Bone marrow (tissue), 2 donors: ENCODE measurements at regions not wholly inside any gene's neighbourhood (a gene's known extent, or its start where the extent isn't known, plus 50 kb on each side); places are given as distances from the start of the nearest gene placed in this dataset.
"Not testable (repeated sequence)": the region's sequence is repeated elsewhere in the genome, so short reads cannot be mapped to it uniquely, and the experiment has no call there.

Experiments used
- DNase-seq, 2 donors: peaks; one replicate each; lab custom pipeline; 2025; lab: John Stamatoyannopoulos, UW

DNA sequence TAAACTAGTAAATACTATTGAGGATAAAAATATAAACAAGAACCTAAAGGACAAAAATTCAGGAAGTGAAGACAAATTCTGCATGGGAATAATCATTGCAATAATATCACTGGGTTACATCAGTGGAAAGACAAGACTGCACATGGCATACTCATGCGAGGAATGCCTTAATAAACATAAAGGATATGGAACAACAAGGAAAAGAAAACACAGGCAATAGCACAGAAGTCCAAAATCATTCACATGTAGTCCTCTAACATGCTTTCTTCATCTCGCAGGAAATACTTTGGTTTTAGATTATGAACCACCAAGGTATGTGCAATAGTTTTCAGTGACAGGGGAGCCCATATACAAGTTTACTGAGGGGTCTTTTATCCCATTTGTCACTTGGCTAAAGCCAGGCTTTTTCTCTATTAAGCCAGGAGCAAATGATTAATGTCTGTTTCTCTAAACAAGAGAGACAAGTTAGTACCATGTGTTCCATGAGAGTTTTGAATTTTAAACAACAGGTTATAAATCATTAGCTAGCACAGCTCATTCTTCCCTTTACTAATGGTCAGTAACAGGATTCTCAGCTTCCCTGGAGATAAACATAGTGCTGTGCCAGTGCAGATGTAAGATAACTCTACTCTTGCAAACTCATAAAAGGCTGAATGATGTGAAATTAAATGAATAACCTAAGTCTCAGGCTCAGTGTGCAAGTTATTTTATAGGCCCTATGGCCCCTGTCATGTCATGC is 353.6 kb upstream of the FSIP2 start:
- no peak for DNase-seq

DNA sequence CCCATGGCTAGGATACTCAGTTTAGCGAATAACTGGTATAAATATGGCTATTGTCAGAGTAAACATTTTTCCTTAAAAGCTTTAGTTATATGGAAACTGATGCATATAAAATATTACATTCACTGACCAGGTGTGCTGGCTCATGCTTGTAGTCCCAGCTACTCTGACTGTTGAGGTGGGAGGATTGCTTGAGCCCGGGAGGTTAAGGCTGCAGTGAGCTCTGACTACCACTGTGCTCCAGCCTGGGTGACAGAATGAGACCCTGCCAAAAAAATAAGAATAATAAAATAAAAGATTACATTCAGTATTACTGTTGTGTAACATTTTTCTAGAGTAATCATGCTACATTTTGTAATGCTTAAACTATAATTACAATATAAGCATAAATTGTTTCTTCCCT is 350.4 kb upstream of the FSIP2 start:
- DNase-seq, result no peak

DNA sequence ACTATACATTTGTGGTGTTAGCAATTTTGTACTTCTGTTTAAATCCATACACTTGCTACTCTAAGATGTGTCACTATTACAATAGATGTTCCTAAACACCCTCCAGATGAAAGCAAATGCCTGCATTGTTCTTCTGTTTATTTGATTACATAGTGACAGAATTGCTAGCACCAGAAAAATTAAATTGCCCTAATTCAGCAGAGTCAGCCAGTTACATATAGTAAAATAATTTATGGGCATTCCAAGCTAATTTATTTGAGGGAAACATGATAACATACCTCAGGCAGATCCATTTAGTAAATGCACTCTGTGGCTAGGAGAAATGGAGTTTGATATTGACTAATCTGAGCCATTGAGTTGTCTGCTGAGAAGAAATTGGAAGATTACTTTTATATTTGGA is 347.1 kb upstream of the FSIP2 start:
- no peak for DNase-seq

DNA sequence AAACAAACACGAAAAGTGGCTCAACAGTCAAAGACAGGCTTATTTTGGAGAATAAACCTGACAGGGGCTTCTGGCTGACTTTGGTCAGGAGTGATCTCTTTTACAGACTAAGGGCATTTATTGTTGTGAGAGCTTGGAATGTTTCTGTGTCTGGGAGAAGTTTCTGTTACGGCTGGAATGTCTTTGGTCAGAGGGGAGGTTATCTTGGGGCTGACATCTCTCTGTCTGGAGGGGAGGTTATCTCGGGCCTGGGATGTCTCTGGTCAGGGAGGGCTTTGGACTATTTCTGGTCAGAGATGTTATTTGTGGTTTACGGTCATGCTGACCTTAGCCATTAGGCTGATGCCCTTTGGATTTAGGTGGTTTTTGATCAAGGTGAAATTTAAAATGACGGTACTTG is 345.5 kb upstream of the FSIP2 start:
- no peak for DNase-seq

DNA sequence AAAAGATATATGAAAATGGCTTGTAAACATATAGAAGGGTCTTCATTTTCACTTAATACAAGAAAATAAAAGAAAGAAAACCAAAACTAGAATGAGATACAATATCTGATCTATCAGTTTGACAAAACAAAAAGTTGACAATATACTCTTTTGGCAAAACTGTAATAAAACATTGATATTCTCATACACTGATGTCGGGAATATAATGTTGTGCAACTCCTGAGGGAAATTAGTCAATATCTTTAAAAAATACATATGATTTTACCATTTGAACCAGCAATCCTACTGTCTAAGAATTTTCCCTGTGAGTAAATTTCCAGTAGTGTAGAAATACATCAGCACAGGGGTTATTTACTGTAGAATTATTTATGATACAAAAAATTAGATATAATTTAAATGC is 336.1 kb upstream of the FSIP2 start:
- no peak for DNase-seq

DNA sequence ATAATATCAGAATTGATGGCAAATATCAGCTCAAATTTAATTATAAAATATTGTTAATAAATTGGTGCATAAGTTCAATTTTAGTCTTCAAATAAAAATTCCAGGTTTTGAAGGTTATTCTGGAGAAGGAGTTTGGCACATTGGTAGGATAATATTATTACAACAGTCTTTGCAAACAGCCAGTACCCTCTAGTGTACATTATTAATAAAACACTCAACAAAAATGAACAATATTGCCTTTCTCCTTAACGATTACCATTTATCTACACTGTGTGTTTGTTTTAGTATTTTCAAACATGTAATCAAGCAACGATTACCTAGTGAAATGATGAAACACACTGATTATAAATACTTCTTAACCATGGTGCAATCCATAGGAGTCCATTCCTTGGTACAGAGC is 334.0 kb upstream of the FSIP2 start:
- no peak for DNase-seq

DNA sequence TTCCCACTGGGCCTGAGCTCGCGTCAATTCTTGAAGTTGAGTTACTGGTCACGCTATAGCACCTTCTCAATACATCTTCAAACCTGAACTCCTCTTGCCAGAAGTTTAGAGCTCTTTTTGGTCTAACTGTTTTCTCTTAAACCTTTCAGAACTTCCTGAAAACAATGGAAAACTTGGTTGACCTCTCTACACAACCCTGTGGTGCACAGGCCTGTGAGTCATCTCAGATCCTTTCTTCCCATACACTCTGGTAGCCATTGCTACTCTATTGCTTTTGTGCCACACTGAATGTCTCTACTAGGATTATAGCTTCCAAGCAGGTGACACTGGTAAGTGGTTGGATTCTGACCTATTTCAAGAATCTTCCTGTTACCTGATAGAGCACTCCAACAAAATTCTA is 321.5 kb upstream of the FSIP2 start:
- DNase-seq, result no peak

DNA sequence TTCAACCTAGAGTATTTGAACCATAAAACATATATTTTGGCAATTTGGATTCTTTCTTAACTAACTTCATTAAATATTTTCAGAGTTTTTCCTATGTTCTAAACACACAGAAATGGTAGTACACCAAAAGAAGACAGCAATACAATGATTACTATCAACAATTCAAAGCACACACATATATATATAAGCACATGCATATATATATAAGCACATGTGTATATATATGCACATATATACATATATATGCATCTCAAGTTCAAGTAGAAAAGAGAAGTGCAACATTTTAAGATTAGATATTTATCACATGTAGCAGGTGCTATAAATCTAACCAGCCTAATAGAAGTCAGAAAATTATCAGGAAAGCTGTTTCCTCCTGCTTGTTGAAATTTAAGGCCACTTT is 320.9 kb upstream of the FSIP2 start:
- no peak for DNase-seq

DNA sequence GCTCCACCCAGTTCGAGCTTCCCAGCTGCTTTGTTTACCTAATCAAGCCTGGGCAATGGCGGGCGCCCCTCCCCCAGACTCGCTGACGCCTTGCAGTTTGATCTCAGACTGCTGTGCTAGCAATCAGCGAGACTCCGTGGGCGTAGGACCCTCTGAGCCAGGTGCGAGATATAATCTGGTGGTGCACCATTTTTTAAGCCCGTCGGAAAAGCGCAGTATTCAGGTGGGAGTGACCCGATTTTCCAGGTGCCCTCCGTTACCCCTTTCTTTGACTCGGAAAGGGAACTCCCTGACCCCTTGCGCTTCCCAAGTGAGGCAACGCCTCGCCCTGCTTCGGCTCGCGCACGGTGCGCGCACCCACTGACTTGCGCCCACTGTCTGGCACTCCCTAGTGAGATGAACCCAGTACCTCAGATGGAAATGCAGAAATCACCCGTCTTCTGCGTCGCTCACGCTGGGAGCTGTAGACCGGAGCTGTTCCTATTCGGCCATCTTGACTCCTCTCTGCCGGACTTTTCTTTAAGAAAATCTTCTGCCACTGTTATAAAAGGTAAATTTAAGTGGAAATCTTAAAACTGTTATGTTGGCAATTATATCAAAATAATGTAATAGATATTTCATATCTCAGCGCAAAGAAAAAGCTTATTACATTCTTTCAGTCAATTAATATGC is 313.5 kb upstream of the FSIP2 start:
- DNase-seq, result not testable (repeated sequence)

DNA sequence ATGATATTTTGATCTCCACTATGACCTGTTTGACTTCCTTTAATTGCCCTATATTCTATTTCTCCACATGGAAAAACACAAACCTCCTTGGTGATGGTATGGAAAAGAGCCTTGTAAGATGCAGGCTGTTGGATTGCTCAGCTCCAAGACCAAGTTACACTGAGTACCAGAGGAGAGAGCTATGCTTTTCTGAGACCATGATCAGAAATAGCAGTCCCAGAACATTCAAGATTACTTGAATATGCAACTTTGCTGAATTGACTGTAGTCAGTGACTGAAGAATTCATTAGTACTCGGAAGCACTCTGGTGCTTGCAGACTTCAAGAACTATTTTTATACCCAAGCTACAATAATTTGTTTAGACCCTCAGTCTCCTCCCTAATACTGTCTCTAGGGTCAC is 310.6 kb upstream of the FSIP2 start:
- DNase-seq, result no peak

DNA sequence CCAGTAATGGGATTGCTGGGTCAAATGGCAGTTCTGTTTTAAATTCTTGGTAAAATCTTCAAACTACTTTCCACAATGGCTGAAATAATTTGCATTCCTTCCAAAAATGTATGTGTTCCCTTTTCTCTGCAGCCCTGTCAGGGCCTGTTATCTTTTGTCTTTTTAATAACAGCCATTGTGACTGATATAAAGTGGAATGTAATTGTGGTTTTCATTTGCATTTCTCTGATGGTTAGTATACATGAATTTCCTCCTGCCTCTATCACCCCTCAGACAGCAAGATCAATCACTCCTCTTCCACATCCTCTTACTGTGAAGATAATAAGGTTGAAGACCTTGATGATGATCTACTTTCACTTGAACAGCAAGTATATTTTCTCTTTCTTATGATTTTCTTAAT is 304.8 kb upstream of the FSIP2 start:
- no peak for DNase-seq

DNA sequence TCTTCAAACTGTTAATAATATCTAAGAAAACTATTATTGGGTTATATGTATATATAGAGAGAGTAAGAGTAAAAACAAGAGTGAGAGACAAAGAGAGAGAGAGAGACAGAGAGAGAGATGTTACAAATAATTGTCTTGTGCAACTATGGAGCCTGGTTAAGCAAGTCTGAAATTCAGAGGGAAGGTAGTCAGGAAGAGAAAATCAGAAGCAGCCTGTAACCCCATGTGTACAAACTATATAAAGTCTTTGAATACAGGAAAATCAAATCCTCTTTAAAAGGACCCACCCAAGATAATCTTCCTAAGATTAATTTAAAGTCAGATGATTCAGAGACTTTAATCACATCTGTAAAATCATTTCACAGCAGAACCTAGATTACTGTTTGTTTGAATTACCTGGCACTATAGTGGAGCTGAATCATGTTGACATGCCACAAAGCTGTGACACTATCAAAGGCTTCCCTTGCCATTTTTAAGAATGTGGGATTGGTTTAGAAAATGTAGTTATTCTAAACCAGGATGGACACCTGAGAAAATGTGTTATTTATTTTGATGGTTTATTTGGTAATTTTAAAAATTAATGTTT is 301.7 kb upstream of the FSIP2 start:
- DNase-seq, result no peak

DNA sequence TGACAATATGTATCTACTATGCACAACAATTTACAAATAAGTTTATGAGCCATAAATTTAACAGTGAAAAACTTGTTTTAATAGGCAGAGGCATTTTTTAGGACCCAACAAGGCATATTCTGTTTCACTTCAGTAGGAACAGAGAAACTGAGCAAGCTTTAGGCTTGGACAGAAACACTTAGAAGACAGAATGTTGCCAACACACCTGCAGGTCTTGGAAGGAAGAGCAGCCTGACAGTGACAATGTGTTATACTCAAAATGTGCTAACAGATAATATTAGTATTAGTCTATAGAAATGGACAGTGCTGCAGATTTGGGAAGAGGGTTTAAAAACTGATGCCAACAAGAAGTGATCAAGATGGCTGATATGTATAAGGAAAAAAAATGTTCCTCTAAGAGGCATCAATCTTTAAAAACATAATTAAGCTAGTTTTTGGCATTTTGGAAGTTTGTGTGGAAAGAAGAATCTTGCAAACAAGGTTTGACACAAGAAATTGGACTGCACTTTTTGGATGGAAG is 297.1 kb upstream of the FSIP2 start:
- no peak for DNase-seq

DNA sequence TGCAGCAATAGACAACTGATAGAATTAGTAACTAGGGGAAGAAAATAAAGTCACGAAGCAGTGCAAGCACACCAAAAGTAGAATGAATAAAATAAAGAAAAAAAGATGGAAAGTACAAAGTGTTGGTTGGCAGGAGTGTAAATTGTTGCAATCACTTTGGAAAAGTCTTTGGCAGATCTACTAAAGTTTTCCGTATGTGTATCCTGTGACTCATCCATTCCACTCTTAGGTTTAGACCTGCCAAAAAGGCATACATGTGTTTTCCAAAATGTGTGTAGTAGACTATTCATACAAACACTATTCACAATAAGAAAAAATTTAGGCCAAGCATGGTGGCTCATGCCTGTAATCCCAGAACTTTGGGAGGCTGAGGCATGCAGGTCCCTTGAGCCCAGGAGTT is 282.1 kb upstream of the FSIP2 start:
- DNase-seq, result no peak

DNA sequence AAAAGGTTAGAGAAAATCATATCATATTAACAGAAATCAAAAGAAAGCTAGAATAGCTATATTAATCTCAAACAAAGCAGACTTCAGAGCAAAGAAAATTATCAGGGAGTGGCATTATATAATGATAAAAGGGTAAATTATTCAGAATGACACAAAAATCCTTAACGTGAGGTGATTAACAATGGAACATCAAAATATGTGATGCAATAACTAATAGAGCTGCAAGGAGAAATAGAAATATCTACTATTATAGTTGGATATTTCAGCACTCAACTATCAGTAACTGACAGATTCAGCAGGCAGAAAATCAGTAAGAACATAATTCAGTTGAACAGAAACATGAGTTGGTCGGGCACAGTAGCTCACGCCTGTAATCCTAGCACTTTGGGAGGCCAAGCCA is 275.1 kb upstream of the FSIP2 start:
- no peak for DNase-seq

DNA sequence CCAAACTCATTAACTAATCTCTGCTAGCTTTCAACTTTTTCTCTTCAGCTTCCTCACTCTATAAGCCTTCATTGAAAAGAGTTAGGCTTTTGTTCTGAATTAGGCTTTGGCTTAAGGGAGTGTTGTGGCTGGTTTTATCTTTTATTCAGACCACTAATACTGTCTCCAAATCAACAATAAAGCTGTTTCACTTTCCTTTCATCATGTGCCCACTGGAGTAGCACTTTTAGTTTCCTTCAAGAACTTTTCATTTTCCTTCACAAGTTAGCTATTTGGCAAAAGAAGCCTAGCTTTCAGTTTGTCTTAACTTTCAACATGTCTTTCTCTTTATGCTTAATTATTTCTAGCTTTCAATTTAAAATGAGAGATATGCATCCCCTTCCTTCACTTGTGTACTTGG is 271.7 kb upstream of the FSIP2 start:
- no peak for DNase-seq

DNA sequence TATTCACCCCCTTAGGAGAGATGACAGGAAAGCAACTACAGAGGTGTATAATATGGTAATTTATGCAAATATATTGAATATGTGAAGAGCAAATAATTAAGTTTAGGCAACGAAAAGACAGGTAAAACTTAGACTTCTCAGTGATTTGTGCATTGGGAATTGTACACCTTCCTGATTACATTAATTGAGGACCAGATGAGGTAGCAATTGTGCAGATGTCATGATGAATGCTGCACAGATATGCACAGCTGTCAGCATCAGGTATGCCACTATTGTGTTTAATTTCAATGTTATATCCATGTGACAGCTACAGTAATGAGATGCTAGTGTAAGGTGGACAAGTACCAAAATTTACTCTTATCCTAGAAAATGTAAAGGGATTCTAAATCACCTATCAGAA is 267.2 kb upstream of the FSIP2 start:
- DNase-seq, result no peak

DNA sequence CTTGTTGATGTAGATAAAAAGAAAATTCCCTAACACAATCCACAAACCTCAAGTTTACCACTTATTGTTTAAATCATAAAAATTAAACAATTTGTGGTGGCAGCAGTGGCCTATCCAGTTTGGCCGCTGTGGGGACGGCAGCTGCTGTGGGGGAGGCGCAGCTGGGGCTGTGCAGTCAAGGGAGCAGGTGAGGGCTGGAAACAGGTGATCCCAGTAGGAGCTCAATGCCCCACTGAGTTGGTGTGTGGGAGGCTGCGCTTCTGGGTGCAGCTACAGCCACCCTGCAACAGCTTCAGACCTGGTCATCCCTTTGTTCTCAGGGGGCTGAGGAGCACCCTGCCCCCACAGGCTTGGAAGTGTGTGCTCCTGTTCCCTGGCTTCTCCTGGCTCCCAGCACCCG is 266.0 kb upstream of the FSIP2 start:
- no peak for DNase-seq

DNA sequence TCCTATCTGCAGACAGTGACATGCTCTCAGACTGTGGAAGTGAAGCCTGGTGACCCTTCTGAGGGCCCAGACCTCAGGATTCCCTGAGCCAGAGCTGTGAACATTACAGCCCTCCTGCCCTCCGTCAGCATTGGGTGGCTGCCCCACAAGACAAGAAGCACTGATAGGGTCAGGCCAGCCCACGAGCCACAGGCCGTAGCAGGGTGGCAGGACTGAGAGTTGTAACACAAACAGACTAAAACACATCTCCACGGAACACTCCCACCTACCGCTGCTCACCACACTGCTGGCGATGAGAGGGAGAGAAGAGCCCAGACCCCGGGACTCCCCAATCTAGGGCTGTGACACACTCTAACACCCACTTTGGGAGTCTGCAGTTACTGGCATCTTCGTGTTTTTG is 264.8 kb upstream of the FSIP2 start:
- no peak for DNase-seq

DNA sequence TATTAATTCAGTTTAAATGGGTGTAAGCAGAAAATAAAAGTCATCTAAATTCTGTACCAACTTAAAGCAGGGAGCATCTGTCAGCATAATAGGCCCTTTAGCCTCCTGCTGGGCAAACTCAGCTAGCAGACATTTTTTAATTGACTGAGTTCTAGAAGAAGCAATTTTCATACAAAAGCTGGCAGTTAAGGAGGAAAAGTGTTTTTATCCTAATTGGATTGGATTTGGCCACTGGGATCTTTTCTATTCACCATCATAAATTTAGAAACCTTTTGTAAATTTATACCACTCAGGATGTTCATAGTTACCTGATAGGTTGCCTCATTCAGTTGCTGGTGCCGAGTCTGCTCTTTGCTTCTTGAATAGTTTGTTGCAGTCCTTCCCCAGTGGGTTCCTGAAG is 262.7 kb upstream of the FSIP2 start:
- no peak for DNase-seq

DNA sequence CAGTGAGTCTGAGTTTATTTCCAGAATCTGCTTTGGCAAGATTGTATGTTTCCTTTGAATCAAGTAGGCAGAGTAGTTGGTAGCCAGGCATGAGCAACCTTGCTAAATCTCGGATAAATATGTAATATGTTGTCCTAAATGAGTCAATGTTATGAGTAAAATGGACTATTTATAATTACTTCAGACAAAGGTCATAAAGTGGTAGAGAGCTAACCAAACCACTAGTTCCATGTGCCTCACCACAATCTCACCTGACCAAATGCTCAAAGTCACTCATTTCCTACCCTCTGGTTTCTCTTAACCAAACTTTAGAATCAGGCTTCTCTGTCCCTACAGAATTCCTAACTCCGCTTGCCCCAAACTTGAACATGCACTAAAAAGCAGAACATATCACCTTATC is 261.2 kb upstream of the FSIP2 start:
- DNase-seq, result no peak

DNA sequence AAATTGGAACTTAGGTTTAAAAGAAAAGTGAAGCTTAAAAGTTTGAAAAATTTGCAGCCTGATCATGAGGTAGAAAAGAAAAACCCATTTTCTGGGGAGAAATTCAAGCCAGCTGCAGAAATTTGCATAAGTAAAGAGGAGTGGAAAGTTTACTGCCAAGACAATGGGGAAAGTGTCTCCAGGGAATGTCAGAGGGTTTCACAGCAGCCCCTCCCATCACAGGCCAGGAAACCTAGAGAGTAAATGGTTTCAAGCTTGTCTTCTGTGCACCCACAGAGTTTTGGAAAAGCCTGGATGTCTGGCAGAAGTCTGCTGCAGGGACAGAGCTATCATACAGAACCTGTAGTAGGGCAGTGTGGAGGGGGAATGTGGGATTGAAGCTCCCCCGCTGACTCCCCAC is 254.0 kb upstream of the FSIP2 start:
- DNase-seq, result no peak

DNA sequence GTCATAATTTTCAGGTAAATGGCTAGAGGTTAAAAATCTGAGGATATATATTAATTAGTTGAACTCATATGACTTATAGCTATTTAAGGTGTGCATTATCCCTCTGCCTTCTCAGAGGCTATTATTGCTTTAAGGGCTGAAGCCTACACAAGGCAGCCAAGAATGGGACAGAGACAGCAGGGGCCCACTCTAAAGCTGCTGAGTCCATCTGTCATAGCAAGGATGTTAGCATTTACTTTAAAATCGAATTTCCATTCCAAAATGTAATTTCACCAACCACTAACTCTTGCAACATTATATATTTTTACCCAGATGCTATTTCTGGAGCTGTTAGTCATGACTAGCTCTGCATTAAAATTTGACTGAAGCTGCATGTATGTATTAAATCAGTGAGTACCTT is 236.3 kb upstream of the FSIP2 start:
- no peak for DNase-seq

DNA sequence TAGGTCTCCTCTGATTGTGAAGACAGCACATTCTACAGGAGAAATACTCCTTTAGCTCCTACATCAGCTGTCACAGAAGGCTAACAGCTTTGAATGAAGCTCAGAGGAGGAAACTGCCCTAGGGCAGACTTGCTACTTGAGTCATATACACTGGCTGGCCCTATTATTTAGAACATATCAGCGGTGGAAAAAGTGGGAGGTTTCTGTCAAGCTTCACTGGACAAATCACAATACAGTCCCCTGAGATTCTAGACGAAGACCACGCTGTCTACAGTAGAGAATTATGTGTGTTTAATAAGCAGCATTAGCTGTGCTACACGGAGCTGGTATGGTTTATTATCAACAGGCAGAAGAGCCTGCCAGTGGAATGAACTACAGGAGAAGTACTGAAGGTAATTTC is 230.9 kb upstream of the FSIP2 start:
- no peak for DNase-seq
